ENCODE measurements at regions not wholly inside any gene's neighbourhood (a gene's known extent, or its start where the extent isn't known, plus 50 kb on each side); places are given as distances from the start of the nearest gene placed in this dataset.
"Not testable (repeated sequence)": the region's sequence is repeated elsewhere in the genome, so short reads cannot be mapped to it uniquely, and the experiment has no call there.

DNA sequence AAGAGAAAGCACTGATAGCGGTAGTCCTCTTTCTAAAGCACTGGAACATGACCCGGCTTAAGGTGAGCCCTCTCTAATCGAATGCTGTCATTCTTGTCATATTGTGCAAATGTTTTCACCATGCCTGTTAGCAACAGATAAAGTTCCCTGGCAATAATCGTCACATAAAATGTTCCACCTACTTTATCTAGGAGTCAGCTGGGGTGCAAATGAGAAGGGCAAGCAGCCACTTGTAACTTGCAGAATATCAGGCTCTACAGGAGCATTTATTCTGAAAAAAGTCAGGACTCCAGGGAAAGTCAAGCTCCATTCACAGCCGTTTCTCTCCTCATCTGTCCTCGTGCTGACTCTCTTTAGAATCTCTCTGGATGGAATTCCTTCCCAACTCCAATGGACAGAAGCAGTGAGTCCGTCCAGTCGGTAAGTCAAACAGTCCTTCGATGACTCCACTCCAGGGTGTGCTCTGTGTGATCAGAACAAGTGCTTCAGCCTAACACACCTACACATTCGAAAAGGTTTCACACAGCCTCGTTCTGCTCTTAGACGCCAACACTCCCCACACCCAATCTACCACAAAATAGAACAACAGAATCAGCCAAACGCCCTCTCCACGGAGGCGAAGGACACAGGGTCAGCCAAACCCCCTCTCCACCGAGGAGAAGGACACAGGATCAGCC is 101.7 kb upstream of the FRG1 start (continued):
- TF ChIP-seq, protein P1, sequence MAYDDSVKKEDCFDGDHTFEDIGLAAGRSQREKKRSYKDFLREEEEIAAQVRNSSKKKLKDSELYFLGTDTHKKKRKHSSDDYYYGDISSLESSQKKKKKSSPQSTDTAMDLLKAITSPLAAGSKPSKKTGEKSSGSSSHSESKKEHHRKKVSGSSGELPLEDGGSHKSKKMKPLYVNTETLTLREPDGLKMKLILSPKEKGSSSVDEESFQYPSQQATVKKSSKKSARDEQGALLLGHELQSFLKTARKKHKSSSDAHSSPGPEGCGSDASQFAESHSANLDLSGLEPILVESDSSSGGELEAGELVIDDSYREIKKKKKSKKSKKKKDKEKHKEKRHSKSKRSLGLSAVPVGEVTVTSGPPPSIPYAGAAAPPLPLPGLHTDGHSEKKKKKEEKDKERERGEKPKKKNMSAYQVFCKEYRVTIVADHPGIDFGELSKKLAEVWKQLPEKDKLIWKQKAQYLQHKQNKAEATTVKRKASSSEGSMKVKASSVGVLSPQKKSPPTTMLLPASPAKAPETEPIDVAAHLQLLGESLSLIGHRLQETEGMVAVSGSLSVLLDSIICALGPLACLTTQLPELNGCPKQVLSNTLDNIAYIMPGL (CRISPR knock-in tag; IDR thresholded peaks at IDR 0.05; ENCODE audit: borderline replicate concordance), result no peak

DNA sequence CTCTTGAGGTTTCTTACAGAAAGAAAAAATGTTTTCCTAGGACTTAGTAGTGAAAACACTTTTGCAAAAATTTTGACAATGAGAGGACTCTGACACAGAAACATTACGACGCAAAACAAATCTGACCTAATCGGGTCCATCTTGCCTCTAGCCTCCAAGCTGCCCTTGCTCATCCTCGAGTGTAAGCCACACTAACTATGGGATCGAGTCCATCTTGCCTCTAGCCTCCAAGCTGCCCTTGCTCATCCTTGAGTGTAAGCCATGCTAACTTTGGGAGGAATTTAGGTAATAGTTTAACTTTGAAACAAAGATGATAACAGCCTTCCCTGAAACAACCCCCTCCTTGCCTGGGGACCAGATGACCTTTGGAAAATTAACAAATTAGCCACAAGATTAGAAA is 100.3 kb upstream of the FRG1 start:
- ChIA-PET POLR2A (no interaction called here), CTCF (no interaction called here)
- no peaks in the 10 kb centered on the region for H3K4me1 ChIP-seq
- no peaks in the 10 kb centered on the region for H3K9me3 ChIP-seq
- FAIRE-seq (no peak), ATAC-seq (no peak), DNase-seq (ENCODE audit: low read depth in 1 of 2, low spot score in 1 of 2) (no peak)
- H3K4me3 ChIP-seq, result no peak overlapping the region
- no peak for TF ChIP-seq RFX5 (IDR thresholded peaks at IDR 0.05)
- H3K4me2 ChIP-seq, result no peak overlapping the region
- WGBS (ENCODE audit: missing lambda C conversion rate), result 45% methylated on average over 5 of the region's 5 CpGs
- H3K27ac ChIP-seq, result no peak overlapping the region

DNA sequence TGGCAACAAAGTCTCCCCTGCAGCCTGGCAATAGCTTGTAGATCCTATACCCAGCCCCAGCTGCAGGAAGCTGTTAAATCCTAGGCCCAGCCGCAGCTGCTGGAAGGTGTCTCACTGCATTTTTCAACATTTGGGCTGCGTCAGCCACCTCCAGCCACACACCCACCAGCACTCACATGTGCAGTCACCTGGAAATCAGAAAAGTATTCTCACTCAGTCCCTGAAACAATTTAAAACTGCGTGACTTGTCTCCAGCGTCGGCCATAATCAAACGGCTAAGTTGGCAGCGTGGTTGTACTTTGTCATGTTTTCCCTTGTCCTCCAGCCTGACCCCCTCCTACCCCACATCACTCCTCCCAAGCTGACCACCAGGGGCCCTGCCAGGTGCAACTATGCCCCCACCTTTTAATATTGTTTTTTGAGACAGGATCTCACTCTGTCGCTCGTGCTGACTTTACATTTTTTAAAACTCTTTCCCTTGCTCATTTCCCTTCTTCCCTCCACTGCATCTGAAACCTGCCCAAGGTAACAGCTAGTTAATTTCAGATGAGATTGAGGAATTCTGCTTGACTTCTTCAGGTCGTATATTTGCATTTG is 97.2 kb upstream of the FRG1 start:
- TF ChIP-seq MAZ (IDR thresholded peaks at IDR 0.05; ENCODE audit: borderline replicate concordance, low read depth, low read length) (no peak), POLR2AphosphoS2 (conservative IDR thresholded peaks at IDR 0.05; ENCODE audit: low read length) (no peak), CBX2 (IDR thresholded peaks at IDR 0.05; ENCODE audit: borderline replicate concordance, low read depth) (no peak), BHLHE40 (IDR thresholded peaks at IDR 0.05; ENCODE audit: low read depth, low read length) (no peak), PHF8 (IDR thresholded peaks at IDR 0.05; ENCODE audit: borderline replicate concordance, low read depth) (no peak)
- TF ChIP-seq, protein P2, sequence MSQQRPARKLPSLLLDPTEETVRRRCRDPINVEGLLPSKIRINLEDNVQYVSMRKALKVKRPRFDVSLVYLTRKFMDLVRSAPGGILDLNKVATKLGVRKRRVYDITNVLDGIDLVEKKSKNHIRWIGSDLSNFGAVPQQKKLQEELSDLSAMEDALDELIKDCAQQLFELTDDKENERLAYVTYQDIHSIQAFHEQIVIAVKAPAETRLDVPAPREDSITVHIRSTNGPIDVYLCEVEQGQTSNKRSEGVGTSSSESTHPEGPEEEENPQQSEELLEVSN (IDR thresholded peaks at IDR 0.05; ENCODE audit: borderline replicate concordance, low read depth), result no peak
- ATAC-seq (no peak), DNase-seq (ENCODE audit: low read depth in 1 of 2, low spot score in 1 of 2) (no peak), FAIRE-seq (no peak)
- 62% methylated on average over 10 of the region's 10 CpGs for WGBS (ENCODE audit: missing lambda C conversion rate)
- H3K4me2 ChIP-seq, result no peak overlapping the region
- no peak overlapping the region for H3K4me3 ChIP-seq
- no peaks in the 10 kb centered on the region; the same call in 2 of the 3 replicates for H3K9me3 ChIP-seq
- ChIA-PET POLR2A (no interaction called here), CTCF (no interaction called here)
- no peaks in the 10 kb centered on the region for H3K4me1 ChIP-seq
- no peak overlapping the region for H3K27ac ChIP-seq

DNA sequence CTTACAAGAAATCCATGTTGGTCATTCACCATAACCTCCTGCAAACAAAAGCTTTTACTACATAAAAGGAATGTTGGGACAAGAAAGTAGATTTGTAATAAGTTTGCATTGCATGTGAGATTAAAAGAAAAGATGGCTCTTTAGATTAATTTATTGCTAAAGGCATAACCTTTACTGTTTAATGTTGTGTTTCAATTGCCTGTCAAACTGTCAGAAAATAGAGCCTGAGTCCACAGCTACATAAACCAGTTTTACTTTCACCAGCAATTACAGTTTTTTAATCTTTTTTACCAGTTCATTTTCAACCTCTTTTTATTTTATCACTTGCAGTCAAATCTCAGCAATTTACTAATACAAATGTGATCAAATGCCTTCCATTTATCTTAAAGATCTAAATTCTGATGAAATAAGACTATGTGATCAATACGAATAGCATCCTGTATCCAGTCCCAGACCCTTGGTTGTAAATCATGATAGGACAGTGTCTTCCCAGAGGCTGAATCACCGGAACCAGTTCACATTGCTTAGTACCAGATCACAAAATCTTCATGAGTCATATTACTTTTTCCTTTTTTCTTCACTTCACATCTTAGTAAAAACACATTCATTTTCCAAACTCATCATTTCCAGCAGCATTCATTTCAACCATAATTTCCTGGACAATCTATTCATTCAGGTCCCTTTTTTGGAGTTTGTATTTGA is 95.4 kb upstream of the FRG1 start:
- ChIA-PET POLR2A (no interaction called here), CTCF (no interaction called here)
- FAIRE-seq (no peak), ATAC-seq (no peak), DNase-seq (ENCODE audit: low read depth in 1 of 2, low spot score in 1 of 2) (no peak)
- no peak overlapping the region for H3K4me2 ChIP-seq
- H3K4me3 ChIP-seq, result no peak overlapping the region
- no peak overlapping the region for H3K27ac ChIP-seq
- no peaks in the 10 kb centered on the region for H3K4me1 ChIP-seq
- no peaks in the 10 kb centered on the region; the same call in 2 of the 3 replicates for H3K9me3 ChIP-seq
- TF ChIP-seq PHF8 (IDR thresholded peaks at IDR 0.05; ENCODE audit: borderline replicate concordance, low read depth) (no peak), HOXB5 (CRISPR knock-in tag; IDR thresholded peaks at IDR 0.05) (no peak), BHLHE40 (IDR thresholded peaks at IDR 0.05; ENCODE audit: low read depth, low read length) (no peak)
- 27% methylated on average over 2 of the region's 2 CpGs for WGBS (ENCODE audit: missing lambda C conversion rate)

DNA sequence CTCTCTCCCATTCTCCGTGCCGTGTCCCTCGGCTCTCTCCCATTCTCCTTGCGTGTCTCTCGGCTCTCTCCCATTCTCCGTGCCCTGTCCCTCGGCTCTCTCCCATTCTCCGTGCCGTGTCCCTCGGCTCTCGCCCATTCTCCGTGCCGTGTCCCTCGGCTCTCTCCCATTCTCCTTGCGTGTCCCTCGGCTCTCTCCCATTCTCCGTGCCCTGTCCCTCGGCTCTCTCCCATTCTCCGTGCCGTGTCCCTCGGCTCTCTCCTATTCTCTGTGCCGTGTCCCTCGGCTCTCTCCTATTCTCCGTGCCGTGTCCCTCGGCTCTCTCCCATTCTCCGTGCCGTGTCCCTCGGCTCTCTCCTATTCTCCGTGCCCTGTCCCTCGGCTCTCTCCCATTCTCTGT is 94.6 kb upstream of the FRG1 start:
- FAIRE-seq; H3K4me2 ChIP-seq; CTCF ChIA-PET; H3K4me3 ChIP-seq; DNase-seq (ENCODE audit: low read depth in 1 of 2, low spot score in 1 of 2); ATAC-seq; H3K4me1 ChIP-seq; H3K27ac ChIP-seq; POLR2A ChIA-PET; H3K9me3 ChIP-seq: not testable (repeated sequence)
- 73% methylated on average over 10 of the region's 31 CpGs for WGBS (ENCODE audit: missing lambda C conversion rate)

DNA sequence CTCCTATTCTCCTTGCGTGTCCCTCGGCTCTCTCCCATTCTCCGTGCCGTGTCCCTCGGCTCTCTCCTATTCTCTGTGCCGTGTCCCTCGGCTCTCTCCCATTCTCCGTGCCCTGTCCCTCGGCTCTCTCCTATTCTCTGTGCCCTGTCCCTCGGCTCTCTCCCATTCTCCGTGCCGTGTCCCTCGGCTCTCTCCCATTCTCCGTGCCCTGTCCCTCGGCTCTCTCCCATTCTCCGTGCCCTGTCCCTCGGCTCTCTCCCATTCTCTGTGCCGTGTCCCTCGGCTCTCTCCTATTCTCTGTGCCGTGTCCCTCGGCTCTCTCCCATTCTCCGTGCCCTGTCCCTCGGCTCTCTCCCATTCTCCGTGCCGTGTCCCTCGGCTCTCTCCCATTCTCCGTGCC is 94.1 kb upstream of the FRG1 start:
- CTCF ChIA-PET; FAIRE-seq; H3K27ac ChIP-seq; POLR2A ChIA-PET; H3K4me1 ChIP-seq; ATAC-seq; H3K9me3 ChIP-seq; H3K4me2 ChIP-seq; DNase-seq (ENCODE audit: low read depth in 1 of 2, low spot score in 1 of 2); H3K4me3 ChIP-seq: not testable (repeated sequence)
- WGBS (ENCODE audit: missing lambda C conversion rate), result 77% methylated on average over 16 of the region's 27 CpGs

DNA sequence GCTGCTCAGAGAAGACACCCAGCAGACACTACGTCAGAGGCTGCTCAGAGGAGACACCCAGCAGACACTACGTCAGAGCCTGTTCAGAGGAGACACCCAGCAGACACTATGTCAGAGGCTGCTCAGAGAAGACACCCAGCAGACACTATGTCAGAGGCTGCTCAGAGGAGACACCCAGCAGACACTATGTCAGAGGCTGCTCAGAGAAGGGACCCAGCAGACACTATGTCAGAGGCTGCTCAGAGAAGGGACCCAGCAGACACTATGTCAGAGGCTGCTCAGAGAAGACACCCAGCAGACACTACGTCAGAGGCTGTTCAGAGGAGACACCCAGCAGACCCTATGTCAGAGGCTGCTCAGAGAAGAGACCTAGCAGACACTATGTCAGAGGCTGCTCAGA is 92.0 kb upstream of the FRG1 start:
- ATAC-seq; DNase-seq (ENCODE audit: low read depth in 1 of 2, low spot score in 1 of 2); H3K4me2 ChIP-seq; H3K27ac ChIP-seq; H3K9me3 ChIP-seq; CTCF ChIA-PET; FAIRE-seq; POLR2A ChIA-PET; H3K4me3 ChIP-seq; H3K4me1 ChIP-seq: not testable (repeated sequence)
- WGBS (ENCODE audit: missing lambda C conversion rate), result 13% methylated on average over 3 of the region's 3 CpGs

All from A549 (cell line).